ENCODE measurements at regions not wholly inside any gene's neighbourhood (a gene's known extent, or its start where the extent isn't known, plus 50 kb on each side); places are given as distances from the start of the nearest gene placed in this dataset.
"Not testable (repeated sequence)": the region's sequence is repeated elsewhere in the genome, so short reads cannot be mapped to it uniquely, and the experiment has no call there.

DNA sequence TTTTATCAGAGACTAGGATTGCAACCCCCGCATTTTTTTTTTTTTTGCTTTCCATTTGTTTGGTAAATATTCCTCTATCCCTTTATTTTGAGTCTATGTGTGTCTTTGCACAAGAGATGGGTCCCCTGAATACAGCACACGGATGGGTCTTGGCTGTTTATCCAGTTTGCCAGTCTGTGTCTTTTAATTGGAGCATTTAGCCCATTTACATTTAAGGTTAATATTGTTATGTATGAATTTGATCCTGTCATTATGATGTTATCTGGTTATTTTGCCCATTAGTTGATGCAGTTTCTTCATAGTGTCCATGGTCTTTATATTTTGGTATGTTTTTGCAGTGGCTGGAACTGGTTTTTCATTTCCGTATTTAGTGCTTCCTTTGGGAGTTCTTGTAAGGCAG is 220.9 kb downstream of the UTRN start:
- not testable (repeated sequence) for TF ChIP-seq POLR2A (IDR thresholded peaks at IDR 0.05; ENCODE audit: low read length); GATA1 (IDR thresholded peaks at IDR 0.05; ENCODE audit: low read depth, low read length)
